BE2C (cell line): ENCODE measurements at regions not wholly inside any gene's neighbourhood (a gene's known extent, or its start where the extent isn't known, plus 50 kb on each side); places are given as distances from the start of the nearest gene placed in this dataset.

Experiments
- DNase-seq: peaks from one replicate; pipeline ENCODE4 v3.0.0-alpha.2; 2020
- H3K27me3 ChIP-seq: fragments of 250-450 bp; sonication (Bioruptor Pico); 2 replicates; pipeline ENCODE4 v1.5.1; 2020; ENCODE audit warnings: mild to moderate bottlenecking
- H3K36me3 ChIP-seq: fragments of 250-450 bp; sonication (Bioruptor Pico); 2 replicates; pipeline ENCODE4 v1.5.1; 2020; ENCODE audit warnings: mild to moderate bottlenecking
- H3K4me1 ChIP-seq: fragments of 250-450 bp; sonication (Bioruptor Pico); 2 replicates; pipeline ENCODE4 v1.5.1; 2020
- H3K4me3 ChIP-seq: 2 replicates; pipeline ENCODE4 v1.5.1; 2011; ENCODE audit warnings: low read depth, low read length
- H3K9me3 ChIP-seq: fragments of 250-450 bp; sonication (Bioruptor Pico); 2 replicates; pipeline ENCODE4 v1.5.1; 2020
- TF ChIP-seq, protein P1 (sequence below): IDR thresholded peaks from 2 replicates; pipeline ENCODE4 v1.5.1; 2012; ENCODE audit warnings: mild to moderate bottlenecking, low read depth, low read length

DNA sequence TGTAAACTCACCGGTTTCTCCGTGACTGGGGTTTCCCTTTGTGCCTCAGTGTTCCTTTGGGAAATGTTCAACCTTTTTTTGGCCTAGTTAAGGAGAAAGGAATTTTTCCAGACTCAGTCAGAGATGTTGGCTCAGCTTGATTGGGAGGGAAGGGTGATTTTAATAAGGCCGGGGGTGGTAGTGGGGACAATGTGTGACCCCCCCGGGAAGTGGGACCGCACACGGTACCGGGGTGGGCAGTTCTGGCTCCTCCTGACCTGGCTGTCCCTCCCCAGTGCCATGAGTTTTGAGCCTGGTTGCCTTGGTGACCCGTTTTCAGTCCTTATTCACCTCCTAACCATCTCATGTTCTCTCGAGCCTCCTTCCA lies 132.7 kb downstream of the SNX5 start:
- TF ChIP-seq, protein P1, sequence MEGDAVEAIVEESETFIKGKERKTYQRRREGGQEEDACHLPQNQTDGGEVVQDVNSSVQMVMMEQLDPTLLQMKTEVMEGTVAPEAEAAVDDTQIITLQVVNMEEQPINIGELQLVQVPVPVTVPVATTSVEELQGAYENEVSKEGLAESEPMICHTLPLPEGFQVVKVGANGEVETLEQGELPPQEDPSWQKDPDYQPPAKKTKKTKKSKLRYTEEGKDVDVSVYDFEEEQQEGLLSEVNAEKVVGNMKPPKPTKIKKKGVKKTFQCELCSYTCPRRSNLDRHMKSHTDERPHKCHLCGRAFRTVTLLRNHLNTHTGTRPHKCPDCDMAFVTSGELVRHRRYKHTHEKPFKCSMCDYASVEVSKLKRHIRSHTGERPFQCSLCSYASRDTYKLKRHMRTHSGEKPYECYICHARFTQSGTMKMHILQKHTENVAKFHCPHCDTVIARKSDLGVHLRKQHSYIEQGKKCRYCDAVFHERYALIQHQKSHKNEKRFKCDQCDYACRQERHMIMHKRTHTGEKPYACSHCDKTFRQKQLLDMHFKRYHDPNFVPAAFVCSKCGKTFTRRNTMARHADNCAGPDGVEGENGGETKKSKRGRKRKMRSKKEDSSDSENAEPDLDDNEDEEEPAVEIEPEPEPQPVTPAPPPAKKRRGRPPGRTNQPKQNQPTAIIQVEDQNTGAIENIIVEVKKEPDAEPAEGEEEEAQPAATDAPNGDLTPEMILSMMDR = no peak
- Histone ChIP-seq H3K36me3 (no peaks in the 10 kb centered on the region), H3K4me3 (no peak overlapping the region), H3K4me1 (no peaks in the 10 kb centered on the region), H3K27me3 (no peaks in the 10 kb centered on the region), H3K9me3 (no peaks in the 10 kb centered on the region; the same call in 1 of the 2 replicates)
- no peak for DNase-seq

DNA sequence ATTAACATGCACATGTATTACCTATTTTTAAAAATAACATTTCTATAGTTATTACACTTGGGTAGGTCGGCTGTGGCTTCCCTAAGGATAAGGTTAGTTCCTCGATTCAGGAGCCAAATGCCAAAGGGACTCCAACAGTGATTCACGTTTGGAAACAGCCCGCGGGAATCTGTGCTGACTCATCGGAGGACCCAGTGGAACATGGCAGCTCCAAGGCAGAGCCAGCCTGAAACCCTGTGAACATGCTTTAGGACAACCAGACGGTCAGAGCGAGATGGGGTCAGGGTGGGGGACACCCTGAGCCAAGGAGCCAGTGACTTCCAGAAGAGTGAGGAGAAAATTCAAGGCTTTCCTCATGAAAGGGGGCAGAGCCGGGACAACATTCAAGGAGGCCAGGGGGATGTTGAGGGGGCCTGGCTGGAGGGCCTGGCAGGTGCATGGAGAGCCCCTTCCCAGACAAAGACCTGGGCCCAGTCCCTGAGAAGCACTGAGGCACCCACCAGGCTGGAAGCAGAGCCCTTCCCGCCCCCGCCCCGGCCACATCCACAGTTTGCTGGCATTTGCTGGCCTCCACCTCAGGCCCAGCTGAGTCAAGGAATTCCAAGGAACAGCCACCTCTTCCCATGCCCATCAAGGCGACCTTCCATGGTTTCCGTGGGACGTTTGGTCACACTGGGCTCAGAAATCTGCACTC lies 133.2 kb downstream of the SNX5 start:
- Histone ChIP-seq H3K9me3 (no peaks in the 10 kb centered on the region; the same call in 1 of the 2 replicates), H3K27me3 (no peaks in the 10 kb centered on the region), H3K4me1 (no peaks in the 10 kb centered on the region), H3K4me3 (no peak overlapping the region), H3K36me3 (no peaks in the 10 kb centered on the region)
- no peak for DNase-seq
- TF ChIP-seq, protein P1 = no peak

DNA sequence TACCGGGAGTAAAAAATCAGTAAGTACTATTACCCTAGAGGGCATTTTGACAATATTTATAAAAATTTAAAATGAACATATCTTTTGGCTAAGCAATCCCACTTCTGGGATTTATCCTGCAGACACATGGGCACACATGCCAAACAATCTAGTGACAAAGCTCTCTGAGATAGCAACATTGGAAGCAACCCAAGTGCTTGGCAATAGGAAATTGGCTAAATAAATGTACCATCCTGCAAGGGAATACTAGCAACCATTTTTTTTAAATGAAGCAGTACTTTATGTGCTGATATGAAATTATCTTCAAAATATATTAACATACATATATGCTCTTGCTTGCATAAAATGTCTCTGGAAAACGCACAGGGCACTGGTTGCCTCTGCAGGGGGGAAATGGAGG lies 133.8 kb downstream of the SNX5 start:
- no peak for DNase-seq
- no peaks in the 10 kb centered on the region for H3K36me3 ChIP-seq
- H3K9me3 ChIP-seq = no peaks in the 10 kb centered on the region; the same call in 1 of the 2 replicates
- no peak overlapping the region for H3K4me3 ChIP-seq
- H3K4me1 ChIP-seq = no peaks in the 10 kb centered on the region
- no peaks in the 10 kb centered on the region for H3K27me3 ChIP-seq
- TF ChIP-seq, protein P1 = no peak

DNA sequence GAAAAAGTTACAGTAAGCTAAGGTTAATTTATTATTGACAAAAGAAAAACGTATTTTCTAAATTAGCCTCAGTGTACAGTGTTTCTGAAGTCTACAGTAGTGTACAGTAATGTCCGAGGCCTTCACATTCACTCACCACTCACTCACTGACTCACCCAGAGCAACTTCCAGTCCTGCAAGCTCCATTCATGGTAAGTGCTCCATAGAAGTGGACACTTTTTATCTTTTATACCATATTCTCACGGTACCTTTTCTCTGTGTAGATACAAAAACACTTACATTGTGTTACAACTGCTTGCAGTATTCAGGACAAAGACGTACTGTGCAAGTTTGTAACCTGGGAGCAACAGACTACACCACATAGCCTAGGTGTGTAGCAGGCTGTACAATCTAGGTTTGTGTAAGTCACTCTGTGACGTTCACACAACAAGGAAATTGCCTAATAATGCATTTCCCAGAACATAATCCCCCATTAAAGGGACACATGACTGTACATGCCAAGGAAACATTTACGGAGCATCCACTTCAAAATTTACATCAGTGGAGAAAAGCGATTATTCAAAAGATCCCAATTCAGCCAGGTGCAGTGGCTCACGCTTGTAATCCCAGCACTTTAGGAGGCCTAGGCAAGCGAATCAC lies 133.4 kb downstream of the BANF2 start:
- TF ChIP-seq, protein P1 = no peak
- Histone ChIP-seq H3K4me3 (no peak overlapping the region), H3K4me1 (no peaks in the 10 kb centered on the region), H3K9me3 (no peaks in the 10 kb centered on the region), H3K27me3 (no peaks in the 10 kb centered on the region), H3K36me3 (no peaks in the 10 kb centered on the region)
- DNase-seq = no peak

DNA sequence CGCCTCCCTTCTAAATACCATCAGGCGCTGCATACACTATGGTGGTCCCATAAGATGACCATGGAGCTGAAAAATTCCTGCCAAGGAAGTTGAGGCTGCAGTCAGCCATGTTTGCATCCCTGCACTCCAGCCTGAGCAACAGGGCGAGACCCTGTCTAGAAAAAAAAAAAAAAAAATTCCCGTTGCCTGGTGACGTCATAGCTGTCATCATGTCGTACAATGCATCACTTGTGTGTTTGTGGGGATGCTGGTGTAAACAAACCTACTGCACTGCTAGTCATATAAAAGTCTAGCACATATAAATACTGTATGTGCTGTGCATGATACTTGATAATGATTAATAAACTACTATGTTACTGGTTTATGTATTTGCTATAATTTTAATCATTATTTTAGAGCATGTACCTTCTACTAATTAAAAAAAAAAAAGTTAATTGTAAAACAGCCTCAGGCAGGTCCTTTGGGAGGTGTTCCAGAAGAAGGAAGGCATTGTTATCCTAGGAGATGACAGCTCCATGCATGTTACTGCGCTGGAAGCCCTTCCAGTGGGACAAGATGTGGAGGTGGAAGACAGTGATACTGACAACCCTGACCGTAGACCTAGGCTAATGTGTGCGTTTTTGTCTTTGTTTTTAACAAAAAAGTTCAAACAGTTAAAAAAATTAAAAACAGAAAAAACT lies 132.6 kb downstream of the BANF2 start:
- Histone ChIP-seq H3K27me3 (no peaks in the 10 kb centered on the region), H3K36me3 (no peaks in the 10 kb centered on the region), H3K9me3 (no peaks in the 10 kb centered on the region), H3K4me3 (no peak overlapping the region), H3K4me1 (no peaks in the 10 kb centered on the region)
- DNase-seq = no peak
- TF ChIP-seq, protein P1 = no peak

DNA sequence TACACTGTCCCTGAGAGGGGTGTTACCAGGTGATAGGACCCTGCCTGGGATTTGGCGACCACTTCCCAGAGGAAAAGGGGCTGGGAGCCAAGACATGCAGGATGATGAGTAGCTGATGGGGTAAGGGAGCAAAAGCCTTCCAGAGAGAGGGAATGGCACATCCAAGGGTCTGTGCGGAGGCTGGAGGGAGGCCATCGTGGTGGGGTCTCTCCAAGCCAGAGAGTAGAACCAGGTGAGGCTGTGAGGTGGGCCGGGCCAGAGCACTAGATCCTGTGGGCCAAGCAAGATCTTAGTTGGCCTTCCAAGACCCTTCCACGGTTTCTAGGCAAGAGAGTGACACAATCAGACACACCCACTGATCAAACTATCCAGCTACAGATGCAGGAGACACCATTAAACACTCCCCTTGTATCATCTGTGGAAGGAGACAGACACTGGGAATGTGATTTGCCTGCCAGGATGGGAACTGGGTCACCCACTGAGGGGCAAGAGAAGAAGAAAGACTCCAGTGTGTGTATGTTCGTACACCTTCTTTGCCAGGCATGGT lies 128.9 kb downstream of the BANF2 start:
- TF ChIP-seq, protein P1 = no peak
- H3K27me3 ChIP-seq = no peaks in the 10 kb centered on the region
- no peak for DNase-seq

More for the DNA sequence above, 128.9 kb downstream of the BANF2 start:
- Histone ChIP-seq H3K4me3 (no peak overlapping the region), H3K4me1 (no peaks in the 10 kb centered on the region), H3K9me3 (no peaks in the 10 kb centered on the region), H3K36me3 (no peaks in the 10 kb centered on the region)
